C4-2B (cell line): ENCODE measurements at regions not wholly inside any gene's neighbourhood (a gene's known extent, or its start where the extent isn't known, plus 50 kb on each side); places are given as distances from the start of the nearest gene placed in this dataset.

Experiments used
- ZFX ChIP-seq: fragments of 450-650 bp; IDR thresholded peaks from 2 replicates; pipeline ENCODE4 v1.6.1; 2017
- TF ChIP-seq, protein P1 (sequence below): fragments of 450-650 bp; conservative IDR thresholded peaks from 2 replicates; pipeline ENCODE4 v1.5.1; 2017; ENCODE audit warnings: mild to moderate bottlenecking

DNA sequence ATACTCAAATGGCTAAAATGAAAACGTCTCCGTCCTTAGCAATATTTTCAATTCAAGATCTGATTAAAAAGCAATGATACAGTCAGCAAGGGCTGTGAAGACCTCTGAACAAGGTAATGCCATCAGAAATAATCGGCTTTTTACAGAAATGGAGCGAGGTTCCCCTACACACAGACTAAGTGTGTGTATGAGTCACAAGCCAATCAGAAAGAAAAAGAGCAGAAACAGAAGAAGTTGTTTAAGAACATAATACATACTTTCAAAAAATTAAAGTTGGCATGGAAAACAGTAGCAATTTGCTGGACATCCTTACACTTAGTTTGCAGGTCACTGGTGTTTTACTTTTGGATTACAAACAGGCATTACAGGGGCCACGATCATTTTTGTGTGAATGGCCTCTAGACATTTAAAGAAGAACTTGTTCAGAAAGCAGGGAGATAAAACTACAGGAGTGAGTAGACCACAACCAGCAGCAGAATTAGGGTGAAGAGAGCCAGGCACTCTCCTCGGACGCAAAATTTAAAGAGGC, 350.0 kb upstream of the RUNX1 start:
- TF ChIP-seq, protein P1, sequence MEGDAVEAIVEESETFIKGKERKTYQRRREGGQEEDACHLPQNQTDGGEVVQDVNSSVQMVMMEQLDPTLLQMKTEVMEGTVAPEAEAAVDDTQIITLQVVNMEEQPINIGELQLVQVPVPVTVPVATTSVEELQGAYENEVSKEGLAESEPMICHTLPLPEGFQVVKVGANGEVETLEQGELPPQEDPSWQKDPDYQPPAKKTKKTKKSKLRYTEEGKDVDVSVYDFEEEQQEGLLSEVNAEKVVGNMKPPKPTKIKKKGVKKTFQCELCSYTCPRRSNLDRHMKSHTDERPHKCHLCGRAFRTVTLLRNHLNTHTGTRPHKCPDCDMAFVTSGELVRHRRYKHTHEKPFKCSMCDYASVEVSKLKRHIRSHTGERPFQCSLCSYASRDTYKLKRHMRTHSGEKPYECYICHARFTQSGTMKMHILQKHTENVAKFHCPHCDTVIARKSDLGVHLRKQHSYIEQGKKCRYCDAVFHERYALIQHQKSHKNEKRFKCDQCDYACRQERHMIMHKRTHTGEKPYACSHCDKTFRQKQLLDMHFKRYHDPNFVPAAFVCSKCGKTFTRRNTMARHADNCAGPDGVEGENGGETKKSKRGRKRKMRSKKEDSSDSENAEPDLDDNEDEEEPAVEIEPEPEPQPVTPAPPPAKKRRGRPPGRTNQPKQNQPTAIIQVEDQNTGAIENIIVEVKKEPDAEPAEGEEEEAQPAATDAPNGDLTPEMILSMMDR, result no peak
- TF ChIP-seq ZFX, result no peak
